Upper lobe of right lung (tissue), 1 donor: ENCODE measurements at regions not wholly inside any gene's neighbourhood (a gene's known extent, or its start where the extent isn't known, plus 50 kb on each side); places are given as distances from the start of the nearest gene placed in this dataset.
"Not testable (repeated sequence)": the region's sequence is repeated elsewhere in the genome, so short reads cannot be mapped to it uniquely, and the experiment has no call there.

ENCODE experiments used
- ATAC-seq: fragments of 200-7000 bp; cut with Tn5 transposase; one replicate; pipeline ENCODE4 v1.9.1; 2020; ENCODE audit warnings: mild to moderate bottlenecking, moderate library complexity
- DNase-seq: peaks from one replicate; pipeline ENCODE4 v3.0.0-alpha.2; 2020
- H3K27ac ChIP-seq: fragments of 200-600 bp; one replicate; pipeline ENCODE4 v1.8.0; 2022
- H3K27me3 ChIP-seq: fragments of 200-600 bp; one replicate; pipeline ENCODE4 v1.8.0; 2022; ENCODE audit warnings: mild to moderate bottlenecking
- H3K36me3 ChIP-seq: fragments of 200-600 bp; one replicate; pipeline ENCODE4 v1.8.0; 2022
- H3K4me1 ChIP-seq: fragments of 200-600 bp; one replicate; pipeline ENCODE4 v1.8.0; 2022
- H3K4me3 ChIP-seq: fragments of 200-600 bp; one replicate; pipeline ENCODE4 v1.8.0; 2022; ENCODE audit warnings: mild to moderate bottlenecking
- H3K9me3 ChIP-seq: fragments of 200-600 bp; one replicate; pipeline ENCODE4 v1.8.0; 2022
- CTCF ChIP-seq: fragments of 200-600 bp; IDR thresholded peaks from one replicate; pipeline ENCODE4 v1.8.0; 2022; ENCODE audit warnings: antibody characterized with exemption
- intact Hi-C: fragments of 100-400 bp; cut with DNase I; formaldehyde crosslinking; loops from one replicate; pipeline ENCODE4 v1.11.0; 2022
- donor health status: DM: no; HTN: yes; CAD: no; lungs with severe emphysema.

GRCh38 chr5:91464886-91465646 lies 81.9 kb upstream of the ARRDC3 start:
- Histone ChIP-seq H3K4me3 (no peak overlapping the region), H3K27ac (no peak overlapping the region), H3K4me1 (peaks cover 3% of the 10 kb centered on the region), H3K27me3 (no peaks in the 10 kb centered on the region), H3K36me3 (no peaks in the 10 kb centered on the region), H3K9me3 (no peaks in the 10 kb centered on the region)
- TF ChIP-seq CTCF: no peak
- no peak for DNase-seq
- ATAC-seq: no peak
- intact Hi-C loops: no loop called here

- Histone ChIP-seq H3K9me3 (no peaks in the 10 kb centered on the region), H3K27me3 (no peaks in the 10 kb centered on the region), H3K36me3 (no peaks in the 10 kb centered on the region), H3K27ac (no peak overlapping the region), H3K4me3 (no peak overlapping the region), H3K4me1 (no peaks in the 10 kb centered on the region)
- no peak for DNase-seq
- ATAC-seq: no peak
- intact Hi-C loops: no loop called here
- no peak for TF ChIP-seq CTCF
Measured at GRCh38 chr5:91457681-91458058, 74.6 kb upstream of the ARRDC3 start.

- H3K4me3 ChIP-seq: no peak overlapping the region
- H3K4me1 ChIP-seq: no peaks in the 10 kb centered on the region
- ATAC-seq: no peak
- H3K27ac ChIP-seq: no peak overlapping the region
- H3K36me3 ChIP-seq: no peaks in the 10 kb centered on the region
- no peak for DNase-seq
- no peak for TF ChIP-seq CTCF
- H3K9me3 ChIP-seq: no peaks in the 10 kb centered on the region
- intact Hi-C loops: no loop called here
- no peaks in the 10 kb centered on the region for H3K27me3 ChIP-seq
Measured at GRCh38 chr5:91456928-91457680, 74.0 kb upstream of the ARRDC3 start.

- H3K27ac ChIP-seq: no peak overlapping the region
- no peaks in the 10 kb centered on the region for H3K27me3 ChIP-seq
- DNase-seq (no peak), ATAC-seq (peak; percentile 36)
- intact Hi-C loops: no loop called here
- no peak for TF ChIP-seq CTCF
- H3K4me3 ChIP-seq: no peak overlapping the region
- no peaks in the 10 kb centered on the region for H3K36me3 ChIP-seq
- no peaks in the 10 kb centered on the region for H3K9me3 ChIP-seq
- no peaks in the 10 kb centered on the region for H3K4me1 ChIP-seq
Measured at GRCh38 chr5:91449083-91449482, 66.0 kb upstream of the ARRDC3 start.

GRCh38 chr5:91448079-91448478 lies 65.0 kb upstream of the ARRDC3 start:
- ATAC-seq, H3K27ac ChIP-seq, H3K9me3 ChIP-seq, H3K27me3 ChIP-seq, H3K36me3 ChIP-seq, H3K4me3 ChIP-seq, intact Hi-C loops, H3K4me1 ChIP-seq, DNase-seq: not testable (repeated sequence)

GRCh38 chr5:91446880-91447279 lies 63.8 kb upstream of the ARRDC3 start:
- H3K27me3 ChIP-seq, H3K9me3 ChIP-seq, ATAC-seq, H3K4me3 ChIP-seq, H3K27ac ChIP-seq, H3K36me3 ChIP-seq, H3K4me1 ChIP-seq, DNase-seq, intact Hi-C loops: not testable (repeated sequence)
